ENCODE measurements at regions not wholly inside any gene's neighbourhood (a gene's known extent, or its start where the extent isn't known, plus 50 kb on each side); places are given as distances from the start of the nearest gene placed in this dataset.

DNA sequence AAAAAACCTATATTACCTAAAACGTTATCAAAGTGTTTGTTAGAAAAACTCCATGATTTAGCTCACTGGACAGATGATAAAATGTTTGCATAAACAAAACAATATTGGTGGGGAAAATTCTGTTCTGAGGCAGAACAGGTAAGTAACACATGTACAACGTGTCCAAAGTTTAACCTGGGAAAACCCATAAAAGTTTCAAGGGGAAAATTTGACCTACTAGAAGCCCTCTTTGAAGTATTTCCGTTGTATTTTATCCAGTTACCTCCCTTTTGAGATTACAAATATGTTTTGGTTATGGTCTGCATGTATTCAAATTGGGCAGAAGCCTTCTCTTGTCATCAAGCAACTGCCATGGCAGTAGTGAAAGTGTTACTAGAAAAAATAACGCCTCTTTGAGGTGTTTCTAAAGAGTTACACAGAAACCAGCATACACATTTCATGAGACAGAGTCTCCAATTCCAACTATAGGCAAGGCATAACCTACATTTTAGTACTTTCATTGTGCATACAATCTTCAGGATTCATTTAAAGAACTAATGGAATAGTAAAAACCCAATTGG is 58.0 kb upstream of the PDC start:
- TF ChIP-seq, protein P1, sequence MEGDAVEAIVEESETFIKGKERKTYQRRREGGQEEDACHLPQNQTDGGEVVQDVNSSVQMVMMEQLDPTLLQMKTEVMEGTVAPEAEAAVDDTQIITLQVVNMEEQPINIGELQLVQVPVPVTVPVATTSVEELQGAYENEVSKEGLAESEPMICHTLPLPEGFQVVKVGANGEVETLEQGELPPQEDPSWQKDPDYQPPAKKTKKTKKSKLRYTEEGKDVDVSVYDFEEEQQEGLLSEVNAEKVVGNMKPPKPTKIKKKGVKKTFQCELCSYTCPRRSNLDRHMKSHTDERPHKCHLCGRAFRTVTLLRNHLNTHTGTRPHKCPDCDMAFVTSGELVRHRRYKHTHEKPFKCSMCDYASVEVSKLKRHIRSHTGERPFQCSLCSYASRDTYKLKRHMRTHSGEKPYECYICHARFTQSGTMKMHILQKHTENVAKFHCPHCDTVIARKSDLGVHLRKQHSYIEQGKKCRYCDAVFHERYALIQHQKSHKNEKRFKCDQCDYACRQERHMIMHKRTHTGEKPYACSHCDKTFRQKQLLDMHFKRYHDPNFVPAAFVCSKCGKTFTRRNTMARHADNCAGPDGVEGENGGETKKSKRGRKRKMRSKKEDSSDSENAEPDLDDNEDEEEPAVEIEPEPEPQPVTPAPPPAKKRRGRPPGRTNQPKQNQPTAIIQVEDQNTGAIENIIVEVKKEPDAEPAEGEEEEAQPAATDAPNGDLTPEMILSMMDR (IDR thresholded peaks at IDR 0.05) = no peak
- DNase-seq (ENCODE audit: low spot score) (no peak), ATAC-seq (ENCODE audit: low FRiP score) (no peak)

DNA sequence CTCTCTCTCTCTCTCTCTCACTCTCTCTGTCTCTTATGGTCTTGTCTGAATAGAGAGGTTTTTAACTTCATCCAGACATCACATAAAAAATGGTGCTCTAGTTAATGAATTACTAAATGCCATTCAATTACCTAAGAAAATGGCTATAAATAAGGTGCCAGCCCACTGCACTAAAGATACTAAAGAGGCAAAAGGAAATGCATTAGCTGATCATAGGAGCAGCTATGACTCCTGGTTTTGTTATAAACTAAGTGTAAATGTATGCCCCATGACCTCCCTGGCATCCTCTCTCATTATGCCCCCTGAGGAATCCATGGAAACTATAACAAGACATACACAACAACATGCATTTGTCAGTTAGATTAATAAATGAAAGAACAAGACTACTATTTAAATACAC is 57.5 kb upstream of the PDC start:
- no peak for ATAC-seq (ENCODE audit: low FRiP score)
- DNase-seq (ENCODE audit: low spot score) = no peak
- TF ChIP-seq, protein P1 (IDR thresholded peaks at IDR 0.05) = no peak

GRCh38 chr1:186514367-186514766 is 53.5 kb upstream of the PDC start:
- no peak for DNase-seq (ENCODE audit: low spot score)
- TF ChIP-seq, protein P1 (IDR thresholded peaks at IDR 0.05) = no peak
- no peak for ATAC-seq (ENCODE audit: low FRiP score)

- DNase-seq (ENCODE audit: low spot score) = no peak
- no peak for ATAC-seq (ENCODE audit: low FRiP score)
- TF ChIP-seq, protein P1 (IDR thresholded peaks at IDR 0.05) = no peak
Measured at GRCh38 chr1:186513526-186513925, 52.6 kb upstream of the PDC start.

DNA sequence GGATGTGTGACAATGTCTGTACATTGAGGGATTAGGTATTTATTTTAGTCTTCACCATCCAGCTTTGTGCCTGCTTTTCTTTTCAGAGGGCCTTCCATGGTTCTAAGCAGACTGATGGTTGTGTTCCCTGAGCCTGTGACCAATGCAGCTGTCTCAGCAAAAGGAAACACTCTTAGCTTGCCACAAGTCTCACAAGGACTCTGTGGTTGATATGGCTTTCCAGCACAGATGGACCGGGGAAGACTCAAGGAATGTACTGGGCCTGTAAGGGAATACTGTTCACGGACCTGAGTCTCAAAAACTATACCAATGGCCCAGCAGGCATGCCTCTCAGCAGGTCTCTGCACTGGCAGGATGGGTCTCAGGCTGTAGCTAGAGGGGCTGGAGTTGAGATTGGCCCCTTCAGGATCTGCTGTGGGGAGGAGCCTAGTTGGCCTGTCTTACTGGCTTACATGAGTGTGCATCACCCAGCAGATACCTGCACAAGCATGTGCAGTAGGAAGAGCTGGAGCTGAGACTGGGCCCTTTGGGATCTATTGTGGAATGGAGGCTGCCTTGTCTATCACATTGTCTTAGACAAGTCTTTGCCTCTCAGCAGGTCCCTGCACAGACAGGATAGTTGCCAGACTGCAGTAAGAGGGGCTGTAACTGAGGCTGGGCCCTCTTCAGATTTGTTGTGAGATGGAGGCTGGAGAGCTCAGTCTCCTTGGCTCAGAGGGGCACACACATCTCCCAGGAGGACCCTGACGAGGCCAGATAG is 52.0 kb upstream of the PDC start:
- TF ChIP-seq, protein P1 (IDR thresholded peaks at IDR 0.05) = no peak
- ATAC-seq (ENCODE audit: low FRiP score) (no peak), DNase-seq (ENCODE audit: low spot score) (no peak)

GRCh38 chr1:186511761-186512637 is 51.1 kb upstream of the PDC start:
- DNase-seq (ENCODE audit: low spot score) (no peak), ATAC-seq (ENCODE audit: low FRiP score) (no peak)
- TF ChIP-seq, protein P1 (IDR thresholded peaks at IDR 0.05) = no peak
